Left forelimb (tissue), 1 donor: ENCODE measurements at regions not wholly inside any gene's neighbourhood (a gene's known extent, or its start where the extent isn't known, plus 50 kb on each side); places are given as distances from the start of the nearest gene placed in this dataset.

ENCODE experiments used
- DNase-seq: peaks from one replicate; pipeline ENCODE4 v3.0.0-alpha.2; 2018; ENCODE audit warnings: low spot score

DNA sequence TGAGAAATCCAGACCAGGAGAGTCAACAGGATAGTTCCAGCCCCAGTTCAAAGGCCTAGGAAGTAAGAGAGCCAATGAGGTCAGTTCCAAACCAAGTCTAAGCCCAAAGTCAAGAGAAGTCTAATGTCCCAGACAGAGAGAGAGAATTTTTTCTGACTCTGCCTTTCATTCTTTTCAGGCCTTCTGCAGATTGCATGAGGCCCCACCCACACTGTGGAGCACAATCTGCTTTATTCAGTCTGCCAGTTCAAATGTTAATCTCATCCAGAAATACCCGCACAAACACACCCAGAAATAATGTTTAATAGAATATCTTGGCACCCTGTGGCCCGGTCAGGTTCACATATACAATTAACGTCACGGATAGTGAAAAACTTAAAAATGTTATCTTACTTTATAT lies 962.4 kb upstream of the SOX9 start:
- DNase-seq, result no peak

DNA sequence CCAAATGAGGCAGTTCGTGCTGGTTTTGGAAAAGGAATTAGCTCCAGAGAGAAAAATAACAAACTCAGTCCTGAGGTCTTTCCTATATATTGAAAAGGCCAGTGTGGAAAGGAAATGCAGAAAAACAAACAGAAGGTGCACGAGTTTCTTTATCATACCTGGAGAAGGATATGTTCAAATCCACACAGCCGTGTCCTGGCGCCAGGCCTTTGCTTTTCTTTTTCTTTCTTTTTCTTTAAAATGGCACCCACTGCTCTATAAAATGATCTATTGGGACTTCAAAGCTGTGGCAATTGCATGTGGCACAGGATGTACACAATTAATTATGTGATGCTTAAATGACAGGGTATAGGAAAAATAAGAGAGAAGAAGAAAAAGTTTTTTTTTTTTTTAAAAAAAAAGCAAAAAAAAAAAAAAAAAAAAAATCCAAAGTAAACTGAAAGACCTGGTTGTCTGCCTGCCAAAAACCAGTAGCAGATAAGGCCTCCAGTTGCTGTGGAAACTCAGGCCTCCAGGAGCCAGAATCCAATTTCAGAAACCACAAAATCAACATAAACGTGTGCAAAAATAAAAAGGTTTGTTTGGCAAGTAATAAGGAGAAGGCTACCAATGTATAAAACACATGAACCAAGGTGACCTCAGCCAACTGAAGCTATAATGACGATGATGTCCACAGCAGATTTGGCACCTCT lies 957.6 kb upstream of the SOX9 start:
- DNase-seq, result no peak

GRCh38 chr17:71163813-71164122 lies 957.1 kb upstream of the SOX9 start:
- DNase-seq, result no peak

DNA sequence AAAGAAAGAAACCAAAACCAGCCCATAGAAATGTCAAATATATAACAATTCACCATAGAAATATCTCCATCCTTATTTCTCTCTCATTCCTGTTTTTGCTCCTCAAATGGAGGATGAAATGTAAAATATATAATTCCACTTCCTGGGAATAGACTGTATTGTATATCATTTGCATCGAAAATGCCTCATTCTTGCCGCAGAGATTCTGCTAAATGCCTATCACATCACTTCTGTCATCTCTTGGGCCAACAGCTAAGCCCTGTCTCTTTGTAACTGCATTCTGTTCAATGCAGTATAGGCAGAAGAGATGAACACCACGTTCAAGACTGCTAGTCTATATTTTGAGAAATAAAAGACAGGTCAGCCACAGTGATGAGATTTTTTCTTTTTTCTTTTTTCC lies 956.3 kb upstream of the SOX9 start:
- no peak for DNase-seq

- DNase-seq, result no peak
Observed at GRCh38 chr17:71166311-71166710, 954.5 kb upstream of the SOX9 start.

DNA sequence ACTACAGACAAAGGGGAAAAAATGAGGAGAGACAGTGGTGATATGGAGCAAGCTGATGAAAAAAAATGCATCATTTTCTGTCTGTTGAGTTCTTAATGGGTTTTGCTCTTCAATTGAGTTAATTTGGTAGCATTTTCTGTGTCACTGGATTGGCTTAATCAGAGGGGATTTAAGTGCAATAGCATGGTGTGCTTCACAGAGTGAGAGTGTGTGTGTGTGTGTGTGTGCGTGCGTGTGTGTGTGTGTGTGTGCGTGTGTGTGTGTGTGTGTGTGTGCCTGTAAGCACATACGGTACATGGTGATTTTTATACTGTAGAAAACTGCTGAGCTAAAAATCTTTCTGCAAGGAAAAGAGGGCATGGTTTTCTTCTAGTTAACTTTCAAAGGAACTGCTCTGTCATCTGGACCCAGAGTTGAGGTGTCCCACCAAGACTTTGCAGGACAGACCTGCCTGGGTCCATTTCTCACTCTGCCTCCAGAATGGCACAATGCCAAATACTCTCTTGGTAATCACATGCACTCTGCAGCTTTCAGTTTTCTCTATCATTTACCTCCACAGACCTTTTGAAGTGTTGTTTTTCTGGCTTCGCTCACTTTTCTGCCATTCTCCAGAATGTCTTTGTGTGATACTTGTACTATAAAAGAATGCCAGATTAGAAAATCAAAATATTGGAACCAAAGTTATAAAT lies 952.6 kb upstream of the SOX9 start:
- no peak for DNase-seq

- DNase-seq, result no peak
Observed at GRCh38 chr17:71170070-71170469, 950.8 kb upstream of the SOX9 start.

- no peak for DNase-seq
Observed at GRCh38 chr17:71171270-71171669, 949.5 kb upstream of the SOX9 start.

DNA sequence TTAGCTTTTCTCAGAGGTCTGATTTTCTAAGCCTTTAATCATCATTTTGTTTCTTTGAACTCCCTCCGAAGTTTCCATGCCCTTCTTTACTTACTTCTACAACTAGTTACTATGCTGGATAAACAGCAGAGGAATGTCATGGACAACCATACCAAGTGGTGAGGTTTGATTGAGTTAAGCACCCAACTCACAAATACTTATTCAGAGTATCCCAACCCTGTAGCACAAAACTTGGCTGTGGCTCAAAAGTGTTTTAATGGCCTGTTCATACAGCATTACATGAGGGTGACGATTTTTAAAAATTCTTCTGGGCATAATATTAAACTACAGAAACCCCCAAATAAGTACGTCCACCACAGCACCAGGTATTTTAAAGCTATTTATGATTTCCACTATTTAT lies 946.8 kb upstream of the SOX9 start:
- no peak for DNase-seq

GRCh38 chr17:71176331-71176730 lies 944.5 kb upstream of the SOX9 start:
- DNase-seq, result no peak

GRCh38 chr17:71176928-71177443 lies 943.8 kb upstream of the SOX9 start:
- DNase-seq, result no peak

GRCh38 chr17:71180801-71181385 lies 939.9 kb upstream of the SOX9 start:
- no peak for DNase-seq

GRCh38 chr17:71183066-71183660 lies 937.7 kb upstream of the SOX9 start:
- no peak for DNase-seq

GRCh38 chr17:71184716-71185115 lies 936.1 kb upstream of the SOX9 start:
- no peak for DNase-seq

DNA sequence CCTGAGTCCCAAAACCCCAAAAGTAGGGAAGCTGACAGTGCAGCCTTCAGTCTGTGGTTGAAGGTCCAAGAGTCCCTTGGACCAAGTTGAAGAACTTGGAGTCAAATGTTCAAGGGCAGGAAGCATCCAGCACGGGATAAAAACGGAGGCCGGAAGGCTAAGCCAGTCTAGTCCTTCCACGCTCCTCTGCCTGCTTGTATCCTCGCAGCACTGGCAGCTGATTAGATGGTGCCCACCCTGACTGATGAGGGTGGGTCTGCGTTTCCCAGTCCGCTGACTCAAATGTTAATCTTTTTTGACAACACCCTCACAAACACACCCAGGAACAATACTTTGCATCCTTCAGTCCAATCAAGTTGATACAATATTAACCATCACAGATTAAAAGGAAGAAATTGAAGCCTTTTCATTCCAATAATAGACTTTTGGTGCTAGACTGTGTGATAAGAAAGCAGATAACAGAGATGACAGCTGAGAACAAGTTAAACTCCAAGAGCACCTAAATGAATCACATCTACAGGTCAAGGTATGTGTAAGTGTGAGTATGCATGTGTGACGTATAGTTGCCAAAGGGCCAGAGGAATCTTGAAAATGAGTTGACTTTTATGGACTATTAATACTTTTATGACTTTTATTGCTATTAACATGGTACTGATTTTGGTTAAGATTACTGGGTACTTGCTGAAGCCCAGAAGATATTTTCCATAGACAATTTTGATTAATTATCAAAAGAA lies 933.5 kb upstream of the SOX9 start:
- DNase-seq, result no peak

- no peak for DNase-seq
Observed at GRCh38 chr17:71188811-71189492, 931.9 kb upstream of the SOX9 start.

GRCh38 chr17:71189493-71189831 lies 931.4 kb upstream of the SOX9 start:
- DNase-seq, result no peak

DNA sequence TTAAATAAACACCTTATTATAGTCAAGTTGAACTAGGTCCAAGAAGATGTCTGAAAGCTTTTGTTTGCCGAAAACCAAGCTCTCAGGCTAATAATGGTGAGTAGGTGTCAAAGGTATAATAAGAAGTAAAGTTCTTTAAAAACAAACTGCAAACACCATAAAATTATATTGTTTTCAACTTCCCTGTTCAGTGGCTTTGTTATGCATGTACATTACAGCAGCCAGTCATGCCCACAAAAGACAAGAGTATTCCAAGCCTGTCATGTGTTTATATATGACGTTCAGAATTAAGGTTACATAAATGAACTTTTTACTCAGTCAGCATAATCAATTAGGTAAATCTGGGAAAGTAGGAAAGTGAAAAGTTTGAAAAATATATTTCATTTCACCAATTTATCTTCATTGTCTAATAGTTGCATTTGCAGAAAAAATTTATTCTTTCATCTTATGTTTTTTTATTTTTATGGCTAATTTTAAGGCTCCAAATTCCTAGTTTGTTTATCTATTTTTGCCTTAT lies 928.7 kb upstream of the SOX9 start:
- no peak for DNase-seq

DNA sequence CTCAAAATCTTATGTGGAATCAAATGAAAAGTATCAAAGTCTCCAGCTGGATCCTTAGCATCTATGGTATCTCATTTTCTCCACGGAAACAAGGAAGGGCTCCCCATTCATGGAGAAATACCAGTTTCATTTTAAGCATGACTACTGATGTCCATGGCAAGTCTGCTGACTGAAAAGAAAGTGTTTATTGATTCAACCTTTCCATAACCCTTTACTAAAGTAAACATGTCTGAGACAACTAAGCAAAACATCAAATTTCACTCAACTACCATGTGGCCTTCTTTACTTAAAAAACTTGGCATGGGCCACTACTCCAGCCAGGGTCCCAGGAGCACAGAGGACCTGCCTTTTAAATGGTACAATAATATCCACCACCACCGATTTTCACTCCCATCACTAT lies 928.0 kb upstream of the SOX9 start:
- no peak for DNase-seq

DNA sequence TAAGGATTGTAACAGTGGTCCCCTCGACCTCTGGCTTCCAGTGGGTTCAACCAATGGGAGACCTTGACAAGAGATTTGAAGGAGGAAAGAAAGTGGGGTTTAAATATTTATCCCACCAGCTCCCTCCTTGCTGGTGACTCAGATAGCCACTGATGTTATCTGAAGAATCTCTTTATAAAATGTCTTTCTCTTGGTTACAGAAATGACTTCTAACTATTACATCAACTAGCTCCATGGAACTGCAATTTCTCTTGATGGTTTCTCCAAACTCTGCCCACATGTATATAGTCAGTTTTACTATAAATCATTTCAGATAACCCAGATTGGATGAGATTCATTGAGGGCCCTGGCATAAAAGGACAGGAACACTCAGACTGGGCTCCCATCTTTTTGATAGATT lies 920.2 kb upstream of the SOX9 start:
- no peak for DNase-seq

DNA sequence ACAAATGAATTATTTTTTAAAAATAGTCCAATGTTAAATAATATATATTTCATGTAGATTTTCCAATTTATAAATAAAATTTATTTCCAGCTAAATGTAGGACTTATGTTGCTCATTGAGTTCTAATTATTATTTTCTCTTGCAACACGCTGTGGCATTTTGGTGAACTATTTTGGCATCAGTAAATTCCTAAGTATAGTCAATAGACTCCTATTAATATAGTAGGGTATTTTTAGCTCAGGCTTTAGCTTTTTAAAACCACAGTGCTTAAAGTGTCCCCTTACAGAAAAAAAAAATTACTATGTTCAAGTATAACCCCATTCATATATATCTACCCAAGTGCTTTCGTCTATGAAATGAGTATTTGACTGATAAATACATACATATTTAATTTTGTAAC lies 919.2 kb upstream of the SOX9 start:
- no peak for DNase-seq

DNA sequence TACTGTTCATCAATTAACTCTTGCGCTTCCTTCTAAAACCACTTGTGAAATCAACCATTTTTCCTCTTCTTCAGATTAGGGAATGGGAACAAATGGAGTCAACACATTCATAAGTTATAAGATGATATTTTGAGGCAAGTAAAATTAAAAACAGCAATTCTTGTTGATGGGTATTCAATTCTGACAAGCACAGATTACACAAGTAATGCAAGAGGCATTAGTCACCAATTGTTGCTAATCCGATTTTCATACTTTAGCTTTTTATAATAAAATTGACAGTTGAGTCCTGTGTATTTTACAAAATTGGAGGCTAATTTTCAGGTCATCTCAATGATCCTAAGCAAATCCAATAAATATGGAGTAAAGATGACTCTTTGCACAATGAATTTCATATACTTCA lies 918.4 kb upstream of the SOX9 start:
- DNase-seq, result no peak
